ENCODE measurements at regions not wholly inside any gene's neighbourhood (a gene's known extent, or its start where the extent isn't known, plus 50 kb on each side); places are given as distances from the start of the nearest gene placed in this dataset.
"Not testable (repeated sequence)": the region's sequence is repeated elsewhere in the genome, so short reads cannot be mapped to it uniquely, and the experiment has no call there.

DNA sequence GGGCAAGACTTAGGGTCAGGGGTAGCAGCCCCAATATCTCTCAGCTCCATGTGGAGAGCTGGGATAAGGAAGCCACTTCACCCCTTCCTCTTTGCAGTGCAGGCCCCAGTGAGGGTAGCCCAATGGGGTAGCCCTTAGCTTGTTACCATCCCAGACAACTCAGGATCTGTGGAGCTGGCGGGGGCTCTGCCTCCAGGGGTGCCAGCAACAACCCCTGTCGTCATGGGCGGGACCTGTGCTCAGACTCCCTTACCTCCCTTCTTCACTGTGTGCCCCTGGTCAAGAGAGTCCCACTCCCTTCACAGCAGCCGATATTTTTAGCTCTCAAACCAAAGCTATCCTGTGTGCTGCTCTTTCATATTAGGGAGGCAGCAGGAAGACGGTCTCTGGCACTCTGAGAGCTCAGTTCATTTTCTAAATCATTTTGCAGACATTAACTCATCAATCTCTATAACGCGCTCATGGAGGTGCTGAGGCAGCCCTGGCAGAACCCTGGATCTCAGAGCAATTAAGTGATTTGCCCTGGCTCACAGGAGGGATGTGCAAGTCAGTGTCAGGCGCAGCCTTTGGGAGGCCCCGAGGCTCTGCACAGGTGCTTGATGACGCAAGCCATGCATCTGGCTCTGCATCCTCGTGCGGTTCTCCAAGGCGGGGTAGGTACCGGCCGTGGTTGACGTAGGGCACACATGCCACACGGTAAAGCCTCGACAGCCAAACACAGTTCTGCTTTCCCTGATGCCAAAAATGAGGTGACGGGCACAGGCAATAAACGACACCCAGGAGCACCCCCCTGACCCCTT lies 357.6 kb downstream of the SHANK2 start:
- Histone ChIP-seq H3K9me3 (replicated peaks) (peaks cover 70% of the 10 kb centered on the region), H3K4me3 (no peak overlapping the region), H3K4me1 (replicated peaks) (peaks cover 7% of the 10 kb centered on the region; the same call in 1 of the 2 replicates), H3K27ac (no peak overlapping the region), H3K36me3 (no peaks in the 10 kb centered on the region), H3K27me3 (replicated peaks) (no peaks in the 10 kb centered on the region)
- no peak for DNase-seq (ENCODE audit: low read depth in 1 of 2, low spot score in 2 of 2)

DNA sequence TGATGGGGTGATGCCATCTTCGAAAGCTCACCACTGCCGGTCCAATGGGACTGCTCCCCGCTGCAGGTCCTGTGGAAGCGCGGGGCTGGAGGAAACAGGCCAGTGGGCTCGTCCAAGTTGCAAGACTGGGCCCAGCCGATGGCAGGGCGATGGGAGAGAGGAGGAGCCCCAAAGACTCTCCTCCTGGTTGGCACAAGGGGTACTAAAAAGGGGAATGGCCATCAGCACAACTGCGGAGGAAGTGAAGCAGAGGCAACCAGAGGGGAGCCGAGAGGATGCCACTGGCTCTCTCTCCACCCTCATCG lies 357.1 kb downstream of the SHANK2 start:
- no peak overlapping the region for H3K27ac ChIP-seq
- H3K36me3 ChIP-seq = no peaks in the 10 kb centered on the region
- DNase-seq (ENCODE audit: low read depth in 1 of 2, low spot score in 2 of 2) = peak in 1 of 2 experiments; percentile 52
- no peaks in the 10 kb centered on the region for H3K27me3 ChIP-seq (replicated peaks)
- peaks cover 7% of the 10 kb centered on the region; the same call in 1 of the 2 replicates for H3K4me1 ChIP-seq (replicated peaks)
- no peak overlapping the region for H3K4me3 ChIP-seq
- H3K9me3 ChIP-seq (replicated peaks) = peaks cover 68% of the 10 kb centered on the region

DNA sequence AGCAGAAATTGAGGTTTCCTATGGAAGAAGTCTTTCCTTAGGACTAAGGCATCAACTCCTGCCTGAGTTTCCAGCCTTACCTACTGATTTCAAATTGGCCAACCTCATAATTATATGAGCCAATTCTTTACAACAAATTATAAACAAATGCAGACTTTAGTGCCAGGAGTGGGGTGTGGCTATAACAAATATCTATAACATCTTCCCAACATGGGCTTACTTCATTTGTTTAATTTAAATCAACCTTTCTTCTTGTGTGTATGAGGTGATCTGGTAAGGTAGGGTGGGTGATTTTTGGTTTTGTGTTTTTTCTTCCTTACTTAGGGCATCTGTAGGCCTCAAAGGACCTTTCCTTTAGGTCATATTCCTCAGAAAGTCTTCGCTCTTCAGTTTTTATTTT lies 354.9 kb downstream of the SHANK2 start:
- Histone ChIP-seq H3K9me3 (replicated peaks) (peaks cover 77% of the 10 kb centered on the region), H3K4me1 (replicated peaks) (peaks cover 16% of the 10 kb centered on the region), H3K36me3 (no peaks in the 10 kb centered on the region), H3K27me3 (replicated peaks) (no peaks in the 10 kb centered on the region), H3K4me3 (no peak overlapping the region), H3K27ac (no peak overlapping the region)
- DNase-seq (ENCODE audit: low read depth in 1 of 2, low spot score in 2 of 2) = no peak

DNA sequence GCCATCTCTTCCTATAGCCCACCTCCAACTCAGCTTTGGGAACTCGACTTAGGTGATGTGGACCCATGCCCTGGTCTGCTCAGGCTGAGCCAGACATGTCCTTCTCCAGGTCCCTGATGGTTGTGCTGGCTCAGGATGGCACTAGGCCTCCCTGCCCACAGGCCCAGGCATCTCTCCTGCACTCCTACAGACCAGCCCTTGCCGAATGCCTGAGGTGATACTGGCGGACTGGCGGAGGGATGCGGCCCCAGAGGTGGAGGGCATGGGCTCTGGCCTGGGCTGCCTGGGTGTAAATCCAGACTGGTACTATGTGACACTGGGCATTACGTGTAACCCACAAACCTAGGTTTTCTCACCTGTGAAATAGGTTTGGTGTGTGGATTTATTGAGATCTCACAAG lies 352.8 kb downstream of the SHANK2 start:
- no peak overlapping the region for H3K27ac ChIP-seq
- no peak for DNase-seq (ENCODE audit: low read depth in 1 of 2, low spot score in 2 of 2)
- H3K27me3 ChIP-seq (replicated peaks) = no peaks in the 10 kb centered on the region
- H3K4me3 ChIP-seq = no peak overlapping the region
- H3K4me1 ChIP-seq (replicated peaks) = peaks cover 10% of the 10 kb centered on the region
- peaks cover 73% of the 10 kb centered on the region for H3K9me3 ChIP-seq (replicated peaks)
- no peaks in the 10 kb centered on the region for H3K36me3 ChIP-seq

DNA sequence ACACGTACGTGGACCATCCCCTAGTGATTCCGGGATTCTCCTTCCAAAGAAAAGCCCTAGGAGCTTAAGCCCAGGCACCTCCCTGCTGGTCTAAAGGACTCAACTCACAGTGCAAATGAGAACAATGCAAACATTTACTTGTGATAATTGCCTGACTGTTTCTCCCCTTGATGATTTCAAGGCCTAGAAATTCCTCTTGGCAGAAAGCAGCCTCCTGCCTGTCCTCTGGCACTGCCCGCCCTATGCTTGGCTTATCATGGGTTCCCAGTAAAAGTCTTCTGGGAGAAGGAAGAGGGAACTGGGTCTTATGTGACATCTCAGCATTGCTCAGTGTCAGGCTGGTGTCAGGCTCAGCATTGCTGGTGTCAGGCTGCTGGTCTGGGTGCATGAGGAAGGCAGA lies 351.8 kb downstream of the SHANK2 start:
- no peaks in the 10 kb centered on the region for H3K36me3 ChIP-seq
- H3K4me1 ChIP-seq (replicated peaks) = peaks cover 10% of the 10 kb centered on the region
- H3K27me3 ChIP-seq (replicated peaks) = no peaks in the 10 kb centered on the region
- no peak overlapping the region for H3K27ac ChIP-seq
- no peak overlapping the region for H3K4me3 ChIP-seq
- no peak for DNase-seq (ENCODE audit: low read depth in 1 of 2, low spot score in 2 of 2)
- peaks cover 73% of the 10 kb centered on the region for H3K9me3 ChIP-seq (replicated peaks)

DNA sequence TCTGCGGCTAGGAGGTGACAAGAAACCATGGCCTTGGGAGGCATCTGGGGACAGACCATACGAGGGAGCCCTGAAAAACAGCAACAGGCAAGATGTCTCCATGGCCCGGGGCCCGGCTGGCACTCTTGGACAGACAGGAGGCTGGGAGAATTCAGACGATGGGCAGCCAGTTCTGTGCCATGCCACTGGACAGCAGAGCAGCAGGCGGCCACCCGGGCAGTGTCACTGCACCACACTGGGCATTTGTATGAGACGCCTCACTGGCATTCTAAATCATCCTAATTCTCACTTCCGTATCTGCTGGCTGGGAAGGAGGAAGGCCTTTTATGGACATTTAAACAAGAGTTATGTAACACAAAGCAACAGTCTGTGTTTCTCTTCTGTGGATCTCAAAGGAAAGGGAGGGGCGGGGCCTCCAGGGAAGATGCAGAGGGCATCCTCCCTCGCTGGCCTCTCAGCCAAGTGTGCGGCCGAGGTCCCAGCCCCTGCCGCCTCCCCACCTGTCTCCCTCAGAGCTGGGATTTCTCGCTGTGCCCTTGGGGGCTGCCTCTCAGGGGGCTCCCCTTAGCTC lies 350.3 kb downstream of the SHANK2 start:
- no peak overlapping the region for H3K27ac ChIP-seq
- no peaks in the 10 kb centered on the region for H3K27me3 ChIP-seq (replicated peaks)
- peaks cover 10% of the 10 kb centered on the region for H3K4me1 ChIP-seq (replicated peaks)
- H3K36me3 ChIP-seq = no peaks in the 10 kb centered on the region
- peak in 1 of 2 experiments; percentile 48 for DNase-seq (ENCODE audit: low read depth in 1 of 2, low spot score in 2 of 2)
- H3K4me3 ChIP-seq = no peak overlapping the region
- H3K9me3 ChIP-seq (replicated peaks) = peaks cover 75% of the 10 kb centered on the region

DNA sequence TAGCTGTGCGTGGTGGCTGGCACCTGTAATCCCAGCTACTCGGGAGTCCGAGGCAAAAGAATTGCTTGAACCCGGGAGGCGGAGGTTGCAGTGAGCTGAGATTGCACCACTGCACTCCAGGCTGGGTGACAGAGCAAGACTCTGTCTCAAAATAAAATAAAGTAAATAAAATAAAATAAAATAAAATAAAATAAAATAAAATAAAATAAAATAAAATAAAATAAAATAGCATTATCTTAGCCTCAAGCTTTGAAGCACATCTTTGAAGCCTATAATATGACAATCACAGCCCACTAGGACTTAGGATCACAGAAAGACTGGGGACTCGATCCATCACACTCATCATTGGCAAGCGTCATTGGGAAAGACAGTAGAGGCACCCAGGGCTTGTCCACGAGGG lies 349.1 kb downstream of the SHANK2 start:
- H3K36me3 ChIP-seq; H3K27ac ChIP-seq; H3K4me3 ChIP-seq; H3K27me3 ChIP-seq (replicated peaks); DNase-seq (ENCODE audit: low read depth in 1 of 2, low spot score in 2 of 2): not testable (repeated sequence)
- Histone ChIP-seq H3K4me1 (replicated peaks) (peaks cover 10% of the 10 kb centered on the region), H3K9me3 (replicated peaks) (peaks cover 79% of the 10 kb centered on the region)

DNA sequence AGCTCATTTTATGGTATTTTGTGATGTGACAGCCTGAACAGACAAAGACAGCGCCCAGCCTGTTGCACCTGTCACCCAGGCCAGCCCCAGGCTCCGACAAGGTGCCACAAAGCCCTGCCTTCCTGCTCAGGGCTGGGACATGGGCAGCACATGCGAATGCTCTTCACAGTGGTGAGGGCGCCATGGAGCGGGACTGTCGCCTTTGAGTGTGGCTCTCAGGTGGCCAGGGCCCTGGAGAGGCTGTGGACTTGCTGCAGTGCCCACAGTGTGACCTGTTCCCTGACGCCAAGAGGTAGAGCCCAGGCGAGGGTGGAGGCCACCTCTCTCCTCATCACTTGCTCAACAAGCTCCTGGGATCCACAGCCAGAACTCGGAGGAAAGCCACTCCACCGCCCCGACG lies 346.3 kb downstream of the SHANK2 start:
- peaks cover 10% of the 10 kb centered on the region for H3K4me1 ChIP-seq (replicated peaks)

DNA sequence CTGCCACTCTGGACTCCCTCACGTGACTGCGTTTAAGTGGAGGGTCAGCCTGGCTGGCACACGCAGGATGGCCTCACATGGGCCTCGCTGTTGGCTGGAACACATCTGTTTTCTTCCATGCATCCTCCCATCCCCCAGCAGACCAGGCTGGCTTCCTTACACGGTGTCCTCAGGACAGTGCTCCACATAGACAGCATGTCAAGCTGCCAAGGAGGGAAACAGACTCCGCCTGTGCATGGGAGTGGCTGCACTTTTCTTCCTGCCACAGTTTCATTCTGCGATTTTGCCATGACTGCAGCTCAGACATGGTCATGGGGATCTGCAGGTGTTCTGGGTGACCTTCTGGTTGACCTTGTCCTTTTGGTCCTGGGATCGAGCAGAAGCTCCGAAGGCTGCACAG lies 344.2 kb downstream of the SHANK2 start:
- Histone ChIP-seq H3K27ac (no peak overlapping the region), H3K27me3 (replicated peaks) (no peaks in the 10 kb centered on the region), H3K4me3 (no peak overlapping the region), H3K9me3 (replicated peaks) (peaks cover 65% of the 10 kb centered on the region), H3K4me1 (replicated peaks) (0 out of 2 replicates have a peak, but pooled peaks cover 4% of the 10 kb centered on the region), H3K36me3 (no peaks in the 10 kb centered on the region)
- DNase-seq (ENCODE audit: low read depth in 1 of 2, low spot score in 2 of 2) = no peak

More for the DNA sequence above, 346.3 kb downstream of the SHANK2 start:
- no peak for DNase-seq (ENCODE audit: low read depth in 1 of 2, low spot score in 2 of 2)
- Histone ChIP-seq H3K9me3 (replicated peaks) (peaks cover 76% of the 10 kb centered on the region), H3K27ac (no peak overlapping the region), H3K27me3 (replicated peaks) (no peaks in the 10 kb centered on the region), H3K36me3 (no peaks in the 10 kb centered on the region), H3K4me3 (no peak overlapping the region)

DNA sequence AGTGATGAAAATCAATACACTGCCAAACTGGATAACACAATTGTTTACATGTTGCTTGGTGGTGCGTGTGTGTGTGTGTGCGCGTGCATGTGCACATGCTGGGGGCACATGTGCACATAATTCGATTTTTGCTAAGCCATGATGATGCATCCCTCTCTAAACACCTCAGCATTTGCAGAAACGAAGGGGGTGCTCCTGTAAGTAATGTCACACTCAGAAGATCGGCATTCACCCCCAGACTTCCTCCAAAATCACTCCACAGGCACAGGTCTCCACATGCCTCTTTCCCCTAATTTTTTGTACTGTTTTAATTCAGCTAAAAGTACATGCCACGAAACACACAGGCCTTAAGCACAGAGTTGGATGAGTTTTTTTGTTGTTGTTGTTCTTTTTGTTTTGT lies 341.5 kb downstream of the SHANK2 start:
- Histone ChIP-seq H3K27me3 (replicated peaks) (no peaks in the 10 kb centered on the region), H3K36me3 (no peaks in the 10 kb centered on the region), H3K4me1 (replicated peaks) (0 out of 2 replicates have a peak, but pooled peaks cover 4% of the 10 kb centered on the region), H3K9me3 (replicated peaks) (peaks cover 59% of the 10 kb centered on the region), H3K27ac (no peak overlapping the region), H3K4me3 (no peak overlapping the region)
- no peak for DNase-seq (ENCODE audit: low read depth in 1 of 2, low spot score in 2 of 2)

DNA sequence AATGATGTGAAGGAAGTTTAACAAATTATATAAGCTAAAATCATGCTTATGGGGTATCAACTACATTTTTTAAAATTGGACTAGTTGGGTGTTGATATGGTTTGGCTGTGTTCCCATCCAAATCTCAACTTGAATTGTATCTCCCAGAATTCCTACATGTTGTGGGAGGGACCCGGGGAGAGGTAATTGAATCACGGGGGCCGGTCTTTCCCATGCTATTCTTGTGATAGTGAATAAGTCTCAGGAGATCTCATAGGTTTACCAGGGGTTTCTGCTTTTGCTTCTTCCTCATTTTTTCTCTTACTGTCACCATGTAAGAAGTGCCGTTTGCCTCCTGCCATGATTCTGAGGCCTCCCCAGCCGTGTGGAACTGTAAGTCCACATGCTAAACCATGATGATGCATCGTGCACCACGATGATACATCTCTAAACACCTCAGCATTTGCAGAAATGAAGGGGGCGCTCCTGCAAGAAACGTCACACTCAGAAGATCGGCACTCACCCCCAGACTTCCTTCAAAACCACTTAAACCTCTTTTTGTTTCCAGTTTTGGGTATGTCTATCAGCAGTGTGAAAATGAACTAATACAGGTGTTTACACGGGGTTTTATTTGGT lies 340.0 kb downstream of the SHANK2 start:
- no peak overlapping the region for H3K4me3 ChIP-seq
- no peak for DNase-seq (ENCODE audit: low read depth in 1 of 2, low spot score in 2 of 2)
- no peaks in the 10 kb centered on the region for H3K36me3 ChIP-seq
- peaks cover 60% of the 10 kb centered on the region for H3K9me3 ChIP-seq (replicated peaks)
- H3K4me1 ChIP-seq (replicated peaks) = 0 out of 2 replicates have a peak, but pooled peaks cover 4% of the 10 kb centered on the region
- no peak overlapping the region for H3K27ac ChIP-seq
- H3K27me3 ChIP-seq (replicated peaks) = no peaks in the 10 kb centered on the region

DNA sequence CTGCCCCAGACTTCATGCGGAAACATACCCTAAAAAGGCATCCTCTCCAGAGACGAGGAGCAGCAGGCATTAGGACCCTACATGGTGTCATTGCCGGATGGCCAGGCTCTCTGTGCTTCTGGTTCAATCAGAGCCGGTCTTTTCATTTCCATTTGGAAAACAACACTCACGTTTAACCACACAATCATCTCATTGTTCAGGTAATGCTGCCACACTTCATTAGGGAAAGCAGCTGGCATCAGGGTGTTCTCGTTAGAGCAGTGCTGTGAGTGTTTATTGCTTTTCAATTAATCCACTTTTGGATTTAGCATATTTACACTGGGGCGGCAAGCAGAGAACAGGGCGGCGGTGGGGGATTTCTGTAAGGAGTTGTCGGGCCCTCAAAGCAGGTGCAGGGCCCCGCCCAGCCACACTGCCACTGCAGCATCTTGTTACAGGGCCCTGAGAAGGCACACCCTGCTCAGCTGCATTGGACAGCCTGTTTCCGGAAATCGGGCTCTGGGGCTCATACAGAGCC lies 338.6 kb downstream of the SHANK2 start:
- H3K27ac ChIP-seq = no peak overlapping the region
- no peak overlapping the region for H3K4me3 ChIP-seq
- H3K27me3 ChIP-seq (replicated peaks) = no peaks in the 10 kb centered on the region
- no peaks in the 10 kb centered on the region for H3K36me3 ChIP-seq
- H3K9me3 ChIP-seq (replicated peaks) = peaks cover 60% of the 10 kb centered on the region
- H3K4me1 ChIP-seq (replicated peaks) = 0 out of 2 replicates have a peak, but pooled peaks cover 4% of the 10 kb centered on the region
- no peak for DNase-seq (ENCODE audit: low read depth in 1 of 2, low spot score in 2 of 2)

DNA sequence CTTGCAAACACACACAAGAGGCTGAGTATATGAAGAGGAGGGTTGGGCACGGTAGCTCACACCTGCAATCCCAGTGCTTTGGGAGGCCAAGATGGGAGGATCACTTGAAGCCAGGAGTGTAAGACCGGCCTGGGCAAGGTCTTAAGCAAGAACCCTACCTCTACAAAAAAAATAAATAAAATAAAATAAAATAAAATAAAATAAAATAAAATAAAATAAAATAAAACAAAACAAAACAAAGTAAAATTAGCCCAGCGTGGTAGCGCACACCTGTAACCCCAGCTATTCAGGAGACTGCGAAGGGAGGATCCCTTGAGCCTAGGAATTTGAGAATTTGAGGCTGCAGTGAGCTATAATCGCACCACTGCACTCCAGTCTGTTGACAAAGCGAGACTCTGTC lies 337.9 kb downstream of the SHANK2 start:
- no peak overlapping the region for H3K27ac ChIP-seq
- DNase-seq (ENCODE audit: low read depth in 1 of 2, low spot score in 2 of 2) = no peak

More for the DNA sequence above, 337.9 kb downstream of the SHANK2 start:
- peaks cover 59% of the 10 kb centered on the region for H3K9me3 ChIP-seq (replicated peaks)
- H3K36me3 ChIP-seq = no peaks in the 10 kb centered on the region
- no peaks in the 10 kb centered on the region for H3K27me3 ChIP-seq (replicated peaks)
- H3K4me1 ChIP-seq (replicated peaks) = 0 out of 2 replicates have a peak, but pooled peaks cover 4% of the 10 kb centered on the region
- H3K4me3 ChIP-seq = no peak overlapping the region

Measured in SJSA1 (cell line).